Upper lobe of left lung (tissue), 6 donors: ENCODE measurements at regions not wholly inside any gene's neighbourhood (a gene's known extent, or its start where the extent isn't known, plus 50 kb on each side); places are given as distances from the start of the nearest gene placed in this dataset.

Experiments
- ATAC-seq, 2 donors: fragments of 200-7000 bp; cut with Tn5 transposase; one replicate each; pipeline ENCODE4 v1.9.1; 2022; ENCODE audit warnings: mild to moderate bottlenecking in 2 of 2, moderate library complexity in 2 of 2; ENCODE audit not compliant: low FRiP score in 2 of 2
- DNase-seq, 2 donors: peaks; one replicate each; pipeline ENCODE4 v3.0.0-alpha.2; 2019 to 2020
- H3K27ac ChIP-seq, 4 donors: fragments of 200-600 bp; sonication (generic); one replicate each; pipeline ENCODE4 v1.5.1; 2016 to 2019
- H3K27me3 ChIP-seq, 4 donors: fragments of 200-600 bp; sonication (generic); one replicate each; pipeline ENCODE4 v1.5.1; 2017 to 2019
- H3K36me3 ChIP-seq, 4 donors: fragments of 200-600 bp; sonication (generic); one replicate each; pipeline ENCODE4 v1.5.1; 2016 to 2019
- H3K4me1 ChIP-seq, 4 donors: fragments of 200-600 bp; sonication (generic); one replicate each; pipeline ENCODE4 v1.5.1; 2018 to 2019
- H3K4me3 ChIP-seq, 4 donors: fragments of 200-600 bp; sonication (generic); one replicate each; pipeline ENCODE4 v1.5.1; 2017 to 2019; ENCODE audit warnings: mild to moderate bottlenecking in 2 of 4, moderate library complexity in 1 of 4
- H3K9me3 ChIP-seq, 4 donors: fragments of 200-600 bp; sonication (generic); one replicate each; pipeline ENCODE4 v1.5.1; 2018 to 2019
- EP300 ChIP-seq, 4 donors: sonication (generic); formaldehyde crosslinking; IDR thresholded peaks; one replicate each; pipeline ENCODE4 v1.5.1; 2017; ENCODE audit warnings: antibody characterized with exemption in 4 of 4, control low read depth in 2 of 4
- POLR2A ChIP-seq, 4 donors: fragments of 450-650 bp; IDR thresholded peaks; one replicate each; pipeline ENCODE4 v1.5.1; 2016 to 2017; ENCODE audit warnings: antibody characterized with exemption in 4 of 4, mild to moderate bottlenecking in 2 of 4
- POLR2AphosphoS5 ChIP-seq, 2 donors: sonication (generic); formaldehyde crosslinking; IDR thresholded peaks; one replicate each; pipeline ENCODE4 v1.5.1; 2017; ENCODE audit warnings: antibody characterized with exemption in 2 of 2
- WGBS, 2 donors: methylation state at CpG; one replicate each; pipeline ENCODE4 v1.1.5; 2017 to 2018; 5-methylcytosine and 5-hydroxymethylcytosine counted together
- TF ChIP-seq, protein P1 (sequence below), 6 experiments: fragments of 450-650 bp in 4 of 6; fragments of 200-600 bp in 2 of 6; sonication (generic) in 2 of 6; IDR thresholded peaks; one replicate each; pipeline ENCODE4 v1.5.1; 2016 to 2019; ENCODE audit warnings: antibody characterized with exemption in 6 of 6
- donor health status: DM: no; HTN: no; CAD: no; lungs with moderate emphysema.
- donor health status: DM: no; HTN: yes; CAD: no; lungs with severe emphysema.

DNA sequence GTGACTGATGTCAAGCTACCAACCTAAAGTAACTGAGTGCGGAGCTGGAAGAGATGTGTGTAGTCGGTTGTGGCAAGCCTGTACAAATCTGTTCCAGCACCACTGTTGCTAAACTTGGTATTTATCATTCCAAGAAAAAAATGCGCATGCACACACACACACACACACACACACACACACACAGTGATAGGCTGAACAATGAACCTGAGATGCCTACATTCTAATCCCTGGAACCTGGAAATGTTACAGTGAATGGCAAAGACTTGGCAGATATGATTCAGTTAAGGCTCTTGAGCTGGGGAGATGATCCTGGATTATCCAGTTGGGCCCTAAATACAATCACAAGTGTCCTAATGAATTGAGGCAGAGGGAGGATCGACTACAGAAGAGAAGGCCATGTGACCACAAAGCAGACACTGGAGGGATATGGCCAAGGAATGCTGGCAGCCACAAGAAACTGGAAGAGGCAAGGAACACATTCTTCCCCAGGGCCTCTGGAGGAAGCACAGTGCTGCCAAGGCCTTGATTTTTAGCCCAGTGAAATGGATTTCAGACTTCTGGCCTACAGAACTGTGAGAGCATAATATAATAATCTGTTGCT is 49.7 kb upstream of the LHFPL2 start:
- no peaks in the 10 kb centered on the region for H3K36me3 ChIP-seq
- TF ChIP-seq EP300 (IDR thresholded peaks at IDR 0.05) = no peak
- TF ChIP-seq POLR2AphosphoS5 (IDR thresholded peaks at IDR 0.05) = no peak
- TF ChIP-seq POLR2A (IDR thresholded peaks at IDR 0.05) = no peak
- TF ChIP-seq, protein P1, sequence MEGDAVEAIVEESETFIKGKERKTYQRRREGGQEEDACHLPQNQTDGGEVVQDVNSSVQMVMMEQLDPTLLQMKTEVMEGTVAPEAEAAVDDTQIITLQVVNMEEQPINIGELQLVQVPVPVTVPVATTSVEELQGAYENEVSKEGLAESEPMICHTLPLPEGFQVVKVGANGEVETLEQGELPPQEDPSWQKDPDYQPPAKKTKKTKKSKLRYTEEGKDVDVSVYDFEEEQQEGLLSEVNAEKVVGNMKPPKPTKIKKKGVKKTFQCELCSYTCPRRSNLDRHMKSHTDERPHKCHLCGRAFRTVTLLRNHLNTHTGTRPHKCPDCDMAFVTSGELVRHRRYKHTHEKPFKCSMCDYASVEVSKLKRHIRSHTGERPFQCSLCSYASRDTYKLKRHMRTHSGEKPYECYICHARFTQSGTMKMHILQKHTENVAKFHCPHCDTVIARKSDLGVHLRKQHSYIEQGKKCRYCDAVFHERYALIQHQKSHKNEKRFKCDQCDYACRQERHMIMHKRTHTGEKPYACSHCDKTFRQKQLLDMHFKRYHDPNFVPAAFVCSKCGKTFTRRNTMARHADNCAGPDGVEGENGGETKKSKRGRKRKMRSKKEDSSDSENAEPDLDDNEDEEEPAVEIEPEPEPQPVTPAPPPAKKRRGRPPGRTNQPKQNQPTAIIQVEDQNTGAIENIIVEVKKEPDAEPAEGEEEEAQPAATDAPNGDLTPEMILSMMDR (IDR thresholded peaks at IDR 0.05) = no peak
- peaks cover 0 to 5% (median 0%) of the 10 kb centered on the region in 4 donors for H3K4me1 ChIP-seq
- DNase-seq = no peak
- ATAC-seq = peak in 1 of 2 donors; percentile 89
- H3K27ac ChIP-seq = no peak overlapping the region
- H3K27me3 ChIP-seq = no peaks in the 10 kb centered on the region
- H3K9me3 ChIP-seq = no peaks in the 10 kb centered on the region
- 61 to 87% methylated on average over 4 of the region's 4 CpGs for WGBS, 2 donors
- H3K4me3 ChIP-seq = no peak overlapping the region
